PC-9 (cell line): ENCODE measurements at regions not wholly inside any gene's neighbourhood (a gene's known extent, or its start where the extent isn't known, plus 50 kb on each side); places are given as distances from the start of the nearest gene placed in this dataset.

Source experiments
- CTCF ChIP-seq: fragments of 200-600 bp; sonication (generic); conservative IDR thresholded peaks from 2 replicates; pipeline ENCODE4 v1.6.1; 2017; ENCODE audit warnings: mixed run types, antibody characterized with exemption, mild to moderate bottlenecking, moderate library complexity
- EZH2 ChIP-seq: fragments of 200-600 bp; sonication (generic); IDR thresholded peaks from 2 replicates; pipeline ENCODE4 v1.8.0; 2017; ENCODE audit warnings: antibody characterized with exemption, low read depth

- TF ChIP-seq EZH2: no peak
- TF ChIP-seq CTCF: peak; percentile 46
These were observed 1322.3 kb upstream of the SEL1L start for GRCh38 chr14:82855912-82856391.
